Vagina (tissue), 2 donors: ENCODE measurements at regions not wholly inside any gene's neighbourhood (a gene's known extent, or its start where the extent isn't known, plus 50 kb on each side); places are given as distances from the start of the nearest gene placed in this dataset.

Experiments used
- DNase-seq, 2 donors: peaks; one replicate each; pipeline ENCODE4 v3.0.0-alpha.2; 2017; ENCODE audit errors: extremely low spot score in 2 of 2
- H3K27ac ChIP-seq: fragments of 200-600 bp; sonication (generic); one replicate; pipeline ENCODE4 v1.5.1; 2019
- H3K27me3 ChIP-seq: fragments of 200-600 bp; sonication (generic); one replicate; pipeline ENCODE4 v1.5.1; 2019
- H3K36me3 ChIP-seq, 2 donors: fragments of 200-600 bp; sonication (generic); one replicate each; pipeline ENCODE4 v1.5.1; 2017 to 2019
- H3K4me1 ChIP-seq: fragments of 200-600 bp; sonication (generic); one replicate; pipeline ENCODE4 v1.5.1; 2019
- H3K4me3 ChIP-seq, 2 donors: fragments of 200-600 bp; sonication (generic); 1 replicate in 1 of 2; 2 replicates in 1 of 2; pipeline ENCODE4 v1.5.1; 2016 to 2019
- H3K9me3 ChIP-seq: fragments of 200-600 bp; sonication (generic); one replicate; pipeline ENCODE4 v1.5.1; 2019
- CTCF ChIP-seq, 3 experiments: fragments of 450-650 bp in 2 of 3; fragments of 200-600 bp in 1 of 3; sonication (generic) in 1 of 3; IDR thresholded peaks; one replicate each; pipeline ENCODE4 v1.5.1; 2017 to 2019; ENCODE audit warnings: antibody characterized with exemption in 3 of 3, mild to moderate bottlenecking in 2 of 3, moderate library complexity in 2 of 3
- POLR2A ChIP-seq, 2 donors: fragments of 450-650 bp; IDR thresholded peaks; one replicate each; pipeline ENCODE4 v1.6.1; 2017; ENCODE audit warnings: antibody characterized with exemption in 2 of 2, mild to moderate bottlenecking in 2 of 2, moderate library complexity in 2 of 2
- POLR2AphosphoS5 ChIP-seq, 2 donors: sonication (generic); formaldehyde crosslinking; IDR thresholded peaks; one replicate each; pipeline ENCODE4 v1.9.0; 2017; ENCODE audit warnings: antibody characterized with exemption in 2 of 2, mild to moderate bottlenecking in 2 of 2, low read depth in 1 of 2; ENCODE audit not compliant: insufficient read depth in 1 of 2
- intact Hi-C: fragments of 100-400 bp; cut with DNase I; formaldehyde crosslinking; loops from one replicate; pipeline ENCODE4 v1.15.1; 2023

GRCh38 chr20:10994991-10995700 is 321.3 kb upstream of the JAG1 start:
- no peaks in the 10 kb centered on the region for H3K36me3 ChIP-seq
- DNase-seq: no peak
- intact Hi-C loops: no loop called here
- H3K4me1 ChIP-seq: peaks cover 4% of the 10 kb centered on the region
- TF ChIP-seq CTCF (IDR thresholded peaks at IDR 0.05): no peak
- no peak overlapping the region for H3K4me3 ChIP-seq
- no peak overlapping the region for H3K27ac ChIP-seq
- no peaks in the 10 kb centered on the region for H3K27me3 ChIP-seq
- H3K9me3 ChIP-seq: no peaks in the 10 kb centered on the region

DNA sequence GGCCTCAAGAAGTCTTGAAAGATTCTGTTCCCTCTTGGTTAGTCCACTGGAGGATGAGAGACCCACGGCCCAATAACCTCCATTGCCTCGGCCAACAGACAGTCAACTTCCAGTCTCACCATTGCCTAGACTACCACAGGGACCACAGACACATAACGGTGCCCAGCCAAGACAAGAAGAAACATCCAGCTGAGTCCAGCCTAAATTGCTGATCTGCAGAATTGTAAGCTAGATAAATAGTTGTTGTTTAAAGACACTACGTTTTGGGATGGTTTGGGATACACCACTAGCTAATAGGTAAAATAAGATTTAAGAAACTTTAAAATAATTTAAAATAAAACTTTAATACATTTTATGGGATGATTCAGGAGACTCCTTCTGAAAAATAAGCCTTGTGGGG is 324.7 kb upstream of the JAG1 start:
- H3K36me3 ChIP-seq: no peaks in the 10 kb centered on the region
- TF ChIP-seq CTCF (IDR thresholded peaks at IDR 0.05): no peak
- no peak for TF ChIP-seq POLR2AphosphoS5 (IDR thresholded peaks at IDR 0.05; ENCODE audit: insufficient read depth in 1 of 2, low read depth in 1 of 2)
- TF ChIP-seq POLR2A (IDR thresholded peaks at IDR 0.05): no peak
- intact Hi-C loops: no loop called here

DNA sequence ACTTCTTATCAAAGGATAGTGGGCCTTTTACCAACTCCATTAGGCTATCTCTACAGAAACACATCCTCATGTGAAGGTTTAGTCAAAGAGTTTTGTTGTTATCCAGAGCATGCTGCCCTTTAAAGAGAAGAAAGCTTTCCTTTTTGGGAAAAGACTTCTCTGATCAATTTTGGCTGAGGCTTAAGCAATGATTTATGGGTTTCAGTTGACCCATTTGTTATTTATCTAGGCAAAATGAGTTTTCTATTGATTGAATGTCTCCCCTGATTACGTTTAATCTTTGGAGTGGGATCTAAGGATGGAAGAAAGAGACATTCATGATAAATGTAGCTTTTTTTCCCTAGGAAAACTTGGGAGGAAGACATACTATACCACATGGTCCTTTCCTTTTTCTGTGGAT is 326.6 kb upstream of the JAG1 start:
- intact Hi-C loops: no loop called here
- H3K27ac ChIP-seq: peak overlapping the region; percentile 11
- TF ChIP-seq POLR2AphosphoS5 (IDR thresholded peaks at IDR 0.05; ENCODE audit: insufficient read depth in 1 of 2, low read depth in 1 of 2) (no peak), POLR2A (IDR thresholded peaks at IDR 0.05) (no peak), CTCF (IDR thresholded peaks at IDR 0.05) (no peak)

More for the DNA sequence above, 324.7 kb upstream of the JAG1 start:
- H3K27me3 ChIP-seq: no peaks in the 10 kb centered on the region
- H3K4me1 ChIP-seq: peaks cover 11% of the 10 kb centered on the region
- no peak for DNase-seq
- H3K4me3 ChIP-seq: no peak overlapping the region
- no peak overlapping the region for H3K27ac ChIP-seq
- H3K9me3 ChIP-seq: no peaks in the 10 kb centered on the region

DNA sequence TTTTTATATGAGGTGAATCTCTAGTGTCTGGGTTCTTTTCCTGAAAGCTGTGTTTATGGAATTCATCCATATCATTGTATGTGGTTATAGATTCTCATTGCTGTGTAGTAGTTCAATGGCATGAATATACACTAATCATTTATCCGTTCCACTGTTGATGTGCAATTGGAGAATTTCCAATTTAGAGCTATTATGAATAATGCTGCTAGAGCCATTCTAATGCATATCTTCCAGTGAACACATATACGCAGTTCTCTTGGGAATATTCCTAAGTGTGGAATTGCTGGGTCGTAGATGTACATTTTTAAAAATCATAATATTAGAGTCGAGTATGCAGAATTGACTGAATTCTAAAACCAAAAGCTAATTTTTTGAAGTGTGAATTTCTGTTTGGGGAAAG is 327.5 kb upstream of the JAG1 start:
- intact Hi-C loops: no loop called here
- H3K27me3 ChIP-seq: no peaks in the 10 kb centered on the region
- no peaks in the 10 kb centered on the region for H3K9me3 ChIP-seq
- no peaks in the 10 kb centered on the region for H3K36me3 ChIP-seq
- H3K4me3 ChIP-seq: no peak overlapping the region
- peaks cover 11% of the 10 kb centered on the region for H3K4me1 ChIP-seq
- no peak overlapping the region for H3K27ac ChIP-seq
- DNase-seq: no peak
- TF ChIP-seq CTCF (IDR thresholded peaks at IDR 0.05) (no peak), POLR2AphosphoS5 (IDR thresholded peaks at IDR 0.05; ENCODE audit: insufficient read depth in 1 of 2, low read depth in 1 of 2) (no peak)

More for the DNA sequence above, 326.6 kb upstream of the JAG1 start:
- DNase-seq: no peak
- no peaks in the 10 kb centered on the region for H3K27me3 ChIP-seq
- H3K9me3 ChIP-seq: no peaks in the 10 kb centered on the region
- H3K4me1 ChIP-seq: peaks cover 11% of the 10 kb centered on the region
- no peaks in the 10 kb centered on the region for H3K36me3 ChIP-seq
- no peak overlapping the region for H3K4me3 ChIP-seq

- TF ChIP-seq CTCF (IDR thresholded peaks at IDR 0.05) (no peak), POLR2A (IDR thresholded peaks at IDR 0.05) (no peak), POLR2AphosphoS5 (IDR thresholded peaks at IDR 0.05; ENCODE audit: insufficient read depth in 1 of 2, low read depth in 1 of 2) (peak in 1 of 2 donors; percentile 52)
- intact Hi-C loops: no loop called here
- DNase-seq: no peak
- H3K36me3 ChIP-seq: no peaks in the 10 kb centered on the region
- H3K27me3 ChIP-seq: no peaks in the 10 kb centered on the region
- H3K4me3 ChIP-seq: no peak overlapping the region
- H3K9me3 ChIP-seq: no peaks in the 10 kb centered on the region
- no peak overlapping the region for H3K27ac ChIP-seq
- peaks cover 11% of the 10 kb centered on the region for H3K4me1 ChIP-seq
Measured at GRCh38 chr20:11001764-11002540, 328.2 kb upstream of the JAG1 start.
